ENCODE measurements at regions not wholly inside any gene's neighbourhood (a gene's known extent, or its start where the extent isn't known, plus 50 kb on each side); places are given as distances from the start of the nearest gene placed in this dataset.
"Not testable (repeated sequence)": the region's sequence is repeated elsewhere in the genome, so short reads cannot be mapped to it uniquely, and the experiment has no call there.

GRCh38 chr6:27804851-27805250, 107.3 kb downstream of the OR2B2 start:
- no CpG with 5 or more reads among the region's 4 CpGs for WGBS (ENCODE audit: extremely low coverage, insufficient coverage, low lambda C conversion rate)
- no peak overlapping the region for H2BK5ac ChIP-seq (ENCODE audit: low read length)
- no peak overlapping the region for H3K27ac ChIP-seq (ENCODE audit: low read depth, low read length)
- H3K36me3 ChIP-seq (ENCODE audit: control insufficient read depth, insufficient read depth, low read length), result no peaks in the 10 kb centered on the region
- DNase-seq, result no peak
- no peak overlapping the region for H4K8ac ChIP-seq (ENCODE audit: low read depth, low read length)
- H3K18ac ChIP-seq (ENCODE audit: low read length), result no peak overlapping the region
- H3K4me2 ChIP-seq (ENCODE audit: low read length), result no peak overlapping the region
- H2BK15ac ChIP-seq (replicated peaks; ENCODE audit: low read depth), result no peak overlapping the region
- H3K4me3 ChIP-seq (ENCODE audit: low read length), result no peak overlapping the region
- H4K5ac ChIP-seq (ENCODE audit: low read length), result no peak overlapping the region
- H3K79me1 ChIP-seq (ENCODE audit: low read length), result no peaks in the 10 kb centered on the region
- H3K23ac ChIP-seq (ENCODE audit: low read length), result no peak overlapping the region
- no peak overlapping the region for H3K9ac ChIP-seq (ENCODE audit: low read length)
- no peaks in the 10 kb centered on the region for H3K79me2 ChIP-seq (ENCODE audit: control insufficient read depth, insufficient read depth, low read length)
- no peak overlapping the region for H2BK120ac ChIP-seq (ENCODE audit: low read depth, low read length)
- no peaks in the 10 kb centered on the region for H3K4me1 ChIP-seq (ENCODE audit: control insufficient read depth, low read depth, low read length)
- no peak overlapping the region for H2AK5ac ChIP-seq (ENCODE audit: low read length)
- H3K56ac ChIP-seq (ENCODE audit: low read length), result no peak overlapping the region
- H3K27me3 ChIP-seq (ENCODE audit: insufficient read depth, low read length, poor library complexity), result no peaks in the 10 kb centered on the region
- no peak overlapping the region for H3K4ac ChIP-seq (ENCODE audit: low read depth, low read length)

- H4K8ac ChIP-seq (ENCODE audit: low read depth, low read length), result no peak overlapping the region
- no peak overlapping the region for H3K4me3 ChIP-seq (ENCODE audit: low read length)
- H3K23ac ChIP-seq (ENCODE audit: low read length), result no peak overlapping the region
- H3K56ac ChIP-seq (ENCODE audit: low read length), result no peak overlapping the region
- H3K4ac ChIP-seq (ENCODE audit: low read depth, low read length), result no peak overlapping the region
- no peak overlapping the region for H3K9ac ChIP-seq (ENCODE audit: low read length)
- H2BK5ac ChIP-seq (ENCODE audit: low read length), result no peak overlapping the region
- no peaks in the 10 kb centered on the region for H3K36me3 ChIP-seq (ENCODE audit: control insufficient read depth, insufficient read depth, low read length)
- H2BK15ac ChIP-seq (replicated peaks; ENCODE audit: low read depth), result no peak overlapping the region
- H2BK120ac ChIP-seq (ENCODE audit: low read depth, low read length), result no peak overlapping the region
- no peak overlapping the region for H3K27ac ChIP-seq (ENCODE audit: low read depth, low read length)
- no peak overlapping the region for H2AK5ac ChIP-seq (ENCODE audit: low read length)
- no peak overlapping the region for H3K18ac ChIP-seq (ENCODE audit: low read length)
- no peaks in the 10 kb centered on the region for H3K79me1 ChIP-seq (ENCODE audit: low read length)
- H4K5ac ChIP-seq (ENCODE audit: low read length), result no peak overlapping the region
- no CpG with 5 or more reads among the region's 2 CpGs for WGBS (ENCODE audit: extremely low coverage, insufficient coverage, low lambda C conversion rate)
- H3K4me1 ChIP-seq (ENCODE audit: control insufficient read depth, low read depth, low read length), result peaks cover 2% of the 10 kb centered on the region
- no peaks in the 10 kb centered on the region for H3K79me2 ChIP-seq (ENCODE audit: control insufficient read depth, insufficient read depth, low read length)
- DNase-seq, result no peak
- no peaks in the 10 kb centered on the region for H3K27me3 ChIP-seq (ENCODE audit: insufficient read depth, low read length, poor library complexity)
- no peak overlapping the region for H3K4me2 ChIP-seq (ENCODE audit: low read length)
Observed at GRCh38 chr6:27800731-27801373, 111.3 kb downstream of the OR2B2 start.

GRCh38 chr6:27797960-27798359, 114.2 kb downstream of the OR2B2 start:
- H2BK120ac ChIP-seq (ENCODE audit: low read depth, low read length), result no peak overlapping the region
- no CpG with 5 or more reads among the region's 1 CpG for WGBS (ENCODE audit: extremely low coverage, insufficient coverage, low lambda C conversion rate)
- H2AK5ac ChIP-seq (ENCODE audit: low read length), result no peak overlapping the region

DNA sequence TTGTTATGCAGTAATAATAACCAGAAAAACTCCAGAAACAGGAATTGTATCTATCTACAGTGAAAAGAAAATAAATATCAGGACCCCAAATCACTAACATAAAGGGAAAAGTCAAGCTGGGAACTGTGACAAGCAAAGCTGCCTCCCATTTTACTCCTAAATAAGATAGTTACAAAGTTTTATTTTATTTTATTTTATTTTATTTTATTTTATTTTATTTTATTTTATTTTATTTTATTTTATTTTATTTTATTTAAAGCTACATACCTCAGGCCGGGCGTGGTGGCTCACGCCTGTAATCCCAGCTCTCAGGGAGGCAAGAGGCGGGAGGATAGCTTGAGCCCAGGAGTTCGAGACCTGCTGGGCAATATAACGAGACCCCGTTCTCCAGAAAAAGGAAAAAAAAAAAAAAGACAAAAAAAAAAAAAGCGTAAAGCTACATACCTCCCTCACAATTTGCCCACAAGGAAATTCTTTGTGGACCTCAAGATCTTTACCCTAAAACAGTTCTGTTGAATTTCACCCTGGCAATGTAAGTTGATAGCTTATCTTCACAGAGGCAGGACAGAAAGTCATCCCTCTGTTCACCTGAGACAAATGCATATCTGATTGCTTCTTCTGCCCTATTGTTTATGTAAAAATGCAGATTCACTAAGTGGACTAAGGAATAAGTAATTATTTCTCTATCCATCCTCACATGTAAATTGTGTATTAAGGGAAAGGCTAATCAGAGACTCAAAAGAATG, 115.3 kb downstream of the OR2B2 start:
- not testable (repeated sequence) for H2BK5ac ChIP-seq (ENCODE audit: low read length); H3K4me2 ChIP-seq (ENCODE audit: low read length); H4K8ac ChIP-seq (ENCODE audit: low read depth, low read length); H2BK120ac ChIP-seq (ENCODE audit: low read depth, low read length); DNase-seq; H3K79me2 ChIP-seq (ENCODE audit: control insufficient read depth, insufficient read depth, low read length); H3K4me1 ChIP-seq (ENCODE audit: control insufficient read depth, low read depth, low read length); H3K27me3 ChIP-seq (ENCODE audit: insufficient read depth, low read length, poor library complexity); H3K79me1 ChIP-seq (ENCODE audit: low read length); H3K23ac ChIP-seq (ENCODE audit: low read length); H3K27ac ChIP-seq (ENCODE audit: low read depth, low read length); H3K36me3 ChIP-seq (ENCODE audit: control insufficient read depth, insufficient read depth, low read length); H2BK15ac ChIP-seq (replicated peaks; ENCODE audit: low read depth); H3K18ac ChIP-seq (ENCODE audit: low read length); H4K5ac ChIP-seq (ENCODE audit: low read length); H3K4me3 ChIP-seq (ENCODE audit: low read length); H3K9ac ChIP-seq (ENCODE audit: low read length); H3K4ac ChIP-seq (ENCODE audit: low read depth, low read length); H3K56ac ChIP-seq (ENCODE audit: low read length); H2AK5ac ChIP-seq (ENCODE audit: low read length)
- no CpG with 5 or more reads among the region's 8 CpGs for WGBS (ENCODE audit: extremely low coverage, insufficient coverage, low lambda C conversion rate)

More at GRCh38 chr6:27797960-27798359, 114.2 kb downstream of the OR2B2 start:
- no peak overlapping the region for H4K5ac ChIP-seq (ENCODE audit: low read length)
- H3K9ac ChIP-seq (ENCODE audit: low read length), result no peak overlapping the region
- no peaks in the 10 kb centered on the region for H3K36me3 ChIP-seq (ENCODE audit: control insufficient read depth, insufficient read depth, low read length)
- H3K18ac ChIP-seq (ENCODE audit: low read length), result no peak overlapping the region
- peaks cover 2% of the 10 kb centered on the region for H3K4me1 ChIP-seq (ENCODE audit: control insufficient read depth, low read depth, low read length)
- H3K79me1 ChIP-seq (ENCODE audit: low read length), result no peaks in the 10 kb centered on the region
- no peak overlapping the region for H3K4me3 ChIP-seq (ENCODE audit: low read length)
- H3K4ac ChIP-seq (ENCODE audit: low read depth, low read length), result no peak overlapping the region
- no peak overlapping the region for H4K8ac ChIP-seq (ENCODE audit: low read depth, low read length)
- H3K27ac ChIP-seq (ENCODE audit: low read depth, low read length), result no peak overlapping the region
- H3K79me2 ChIP-seq (ENCODE audit: control insufficient read depth, insufficient read depth, low read length), result no peaks in the 10 kb centered on the region
- H3K27me3 ChIP-seq (ENCODE audit: insufficient read depth, low read length, poor library complexity), result no peaks in the 10 kb centered on the region
- DNase-seq, result no peak
- no peak overlapping the region for H2BK5ac ChIP-seq (ENCODE audit: low read length)
- no peak overlapping the region for H3K56ac ChIP-seq (ENCODE audit: low read length)
- H3K4me2 ChIP-seq (ENCODE audit: low read length), result no peak overlapping the region
- H2BK15ac ChIP-seq (replicated peaks; ENCODE audit: low read depth), result no peak overlapping the region
- H3K23ac ChIP-seq (ENCODE audit: low read length), result no peak overlapping the region

DNA sequence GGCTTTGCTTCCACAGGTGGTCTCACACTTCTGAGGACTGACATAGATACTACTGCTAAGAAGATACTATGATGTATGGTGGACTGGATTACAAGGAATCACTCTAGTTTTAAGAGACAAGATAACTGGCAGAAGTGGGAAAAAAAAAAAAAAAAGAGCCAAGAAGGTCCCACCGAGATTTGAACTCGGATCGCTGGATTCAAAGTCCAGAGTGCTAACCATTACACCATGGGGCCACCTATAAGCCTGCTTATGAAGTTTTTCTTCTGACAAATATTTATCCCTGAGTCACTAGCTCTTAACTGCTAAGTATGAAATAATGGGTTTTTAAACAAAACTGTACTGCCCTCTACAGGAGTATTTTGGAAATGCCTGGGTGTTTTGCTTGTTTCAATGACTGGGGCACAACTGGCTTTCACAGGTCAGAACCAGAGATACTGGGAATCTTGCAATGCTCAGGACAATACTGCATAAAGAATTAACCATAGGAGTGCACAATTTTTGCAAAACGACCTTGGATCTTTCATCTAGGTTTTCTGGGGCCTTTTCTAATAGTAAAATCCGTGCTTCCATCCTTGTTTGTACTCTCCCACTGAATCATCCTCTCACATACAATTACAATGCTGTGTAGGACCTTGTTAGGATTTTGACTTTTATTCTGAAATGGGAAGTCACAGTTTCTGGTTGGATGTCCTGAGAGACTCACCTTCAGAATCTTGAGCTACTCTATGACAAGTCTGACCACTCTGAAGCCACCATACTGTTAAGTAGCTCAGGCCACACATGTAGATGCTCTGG, 116.3 kb downstream of the OR2B2 start:
- H3K27me3 ChIP-seq (ENCODE audit: insufficient read depth, low read length, poor library complexity), result no peaks in the 10 kb centered on the region
- no peak overlapping the region for H2AK5ac ChIP-seq (ENCODE audit: low read length)
- no peak overlapping the region for H3K23ac ChIP-seq (ENCODE audit: low read length)
- H3K4me1 ChIP-seq (ENCODE audit: control insufficient read depth, low read depth, low read length), result peaks cover 2% of the 10 kb centered on the region
- no peak overlapping the region for H3K56ac ChIP-seq (ENCODE audit: low read length)
- no peak overlapping the region for H4K5ac ChIP-seq (ENCODE audit: low read length)
- H3K4me2 ChIP-seq (ENCODE audit: low read length), result no peak overlapping the region
- H3K4me3 ChIP-seq (ENCODE audit: low read length), result no peak overlapping the region
- H3K4ac ChIP-seq (ENCODE audit: low read depth, low read length), result no peak overlapping the region
- H3K27ac ChIP-seq (ENCODE audit: low read depth, low read length), result no peak overlapping the region
- no peak overlapping the region for H4K8ac ChIP-seq (ENCODE audit: low read depth, low read length)
- no peaks in the 10 kb centered on the region for H3K79me2 ChIP-seq (ENCODE audit: control insufficient read depth, insufficient read depth, low read length)
- no peak overlapping the region for H2BK5ac ChIP-seq (ENCODE audit: low read length)
- H3K36me3 ChIP-seq (ENCODE audit: control insufficient read depth, insufficient read depth, low read length), result no peaks in the 10 kb centered on the region
- H2BK15ac ChIP-seq (replicated peaks; ENCODE audit: low read depth), result no peak overlapping the region
- H3K9ac ChIP-seq (ENCODE audit: low read length), result no peak overlapping the region
- H3K18ac ChIP-seq (ENCODE audit: low read length), result no peak overlapping the region
- no CpG with 5 or more reads among the region's 5 CpGs for WGBS (ENCODE audit: extremely low coverage, insufficient coverage, low lambda C conversion rate)
- peak; percentile 95 for DNase-seq
- H2BK120ac ChIP-seq (ENCODE audit: low read depth, low read length), result no peak overlapping the region
- H3K79me1 ChIP-seq (ENCODE audit: low read length), result no peaks in the 10 kb centered on the region
